Activated naive CD4-positive, alpha-beta T cell treated with anti-CD3 and anti-CD28 coated beads, Interleukin-2, amount 10 ng/mL, durations not matched to agents 7 days and 5 days (primary cell): ENCODE measurements at regions not wholly inside any gene's neighbourhood (a gene's known extent, or its start where the extent isn't known, plus 50 kb on each side); places are given as distances from the start of the nearest gene placed in this dataset.
"Not testable (repeated sequence)": the region's sequence is repeated elsewhere in the genome, so short reads cannot be mapped to it uniquely, and the experiment has no call there.

Experiments used
- CTCF ChIA-PET: fragments of 350-600 bp; sonication (Branson Sonifier 250); formaldehyde crosslinking; loops from one replicate; lab custom pipeline; 2021; ENCODE audit warnings: antibody characterized with exemption; lab: Charles Lee
- DNase-seq: peaks from one replicate; pipeline ENCODE4 v3.0.0-alpha.2; 2020
- H3K27ac Mint-ChIP-seq: one replicate; pipeline ENCODE4 v1.8.0; 2021; ENCODE audit warnings: mild to moderate bottlenecking, moderate library complexity, mixed read lengths
- H3K27me3 Mint-ChIP-seq: one replicate; pipeline ENCODE4 v1.8.0; 2021; ENCODE audit warnings: mild to moderate bottlenecking, mixed read lengths
- H3K36me3 Mint-ChIP-seq: one replicate; pipeline ENCODE4 v1.8.0; 2021; ENCODE audit warnings: mixed read lengths
- H3K4me1 Mint-ChIP-seq: one replicate; pipeline ENCODE4 v1.8.0; 2021; ENCODE audit warnings: mixed read lengths
- H3K4me3 Mint-ChIP-seq: one replicate; pipeline ENCODE4 v1.8.0; 2021; ENCODE audit warnings: mild to moderate bottlenecking, moderate library complexity, mixed read lengths
- H3K9me3 Mint-ChIP-seq: one replicate; pipeline ENCODE4 v1.8.0; 2021; ENCODE audit warnings: mixed read lengths

- Mint-ChIP-seq H3K4me3 (no peak overlapping the region), H3K4me1 (no peaks in the 10 kb centered on the region), H3K36me3 (no peaks in the 10 kb centered on the region), H3K9me3 (no peaks in the 10 kb centered on the region), H3K27me3 (peaks cover 8% of the 10 kb centered on the region), H3K27ac (no peak overlapping the region)
- no peak for DNase-seq
- CTCF ChIA-PET, result interaction anchor here (1.2 to 1.6 kb wide), 2 partner anchors 26 to 43 kb away, joined by 4 to 5 read pairs; no protein-coding TSS in a partner anchor
Observed at GRCh38 chr3:38957296-38957695, 94.4 kb downstream of the SCN11A start.

GRCh38 chr3:38952721-38953120 is 99.0 kb downstream of the SCN11A start:
- DNase-seq, result no peak
- Mint-ChIP-seq H3K4me3 (no peak overlapping the region), H3K9me3 (no peaks in the 10 kb centered on the region), H3K36me3 (no peaks in the 10 kb centered on the region), H3K27ac (no peak overlapping the region), H3K4me1 (no peaks in the 10 kb centered on the region), H3K27me3 (peaks cover 8% of the 10 kb centered on the region)
- CTCF ChIA-PET, result no interaction called here

GRCh38 chr3:38951167-38951566 is 100.6 kb downstream of the SCN11A start:
- H3K27ac Mint-ChIP-seq, H3K4me3 Mint-ChIP-seq, H3K36me3 Mint-ChIP-seq, H3K9me3 Mint-ChIP-seq, H3K27me3 Mint-ChIP-seq, DNase-seq, CTCF ChIA-PET, H3K4me1 Mint-ChIP-seq: not testable (repeated sequence)

GRCh38 chr3:38950581-38950980 is 101.2 kb downstream of the SCN11A start:
- Mint-ChIP-seq H3K4me3 (no peak overlapping the region), H3K4me1 (no peaks in the 10 kb centered on the region), H3K27me3 (peaks cover 4% of the 10 kb centered on the region), H3K36me3 (no peaks in the 10 kb centered on the region), H3K9me3 (no peaks in the 10 kb centered on the region), H3K27ac (no peak overlapping the region)
- DNase-seq, result no peak
- CTCF ChIA-PET, result no interaction called here

- DNase-seq, result no peak
- Mint-ChIP-seq H3K27me3 (peaks cover 4% of the 10 kb centered on the region), H3K9me3 (no peaks in the 10 kb centered on the region), H3K4me1 (no peaks in the 10 kb centered on the region), H3K4me3 (no peak overlapping the region), H3K27ac (no peak overlapping the region), H3K36me3 (no peaks in the 10 kb centered on the region)
- CTCF ChIA-PET, result no interaction called here
Observed at GRCh38 chr3:38949994-38950393, 101.8 kb downstream of the SCN11A start.

GRCh38 chr3:38940394-38940793 is 111.3 kb downstream of the SCN11A start:
- no peaks in the 10 kb centered on the region for H3K4me1 Mint-ChIP-seq
- H3K27me3 Mint-ChIP-seq, result peaks cover 3% of the 10 kb centered on the region

GRCh38 chr3:38925351-38925750 is 109.3 kb upstream of the SCN10A start:
- CTCF ChIA-PET, result no interaction called here
- Mint-ChIP-seq H3K27me3 (peaks cover 7% of the 10 kb centered on the region), H3K9me3 (no peaks in the 10 kb centered on the region), H3K4me1 (no peaks in the 10 kb centered on the region), H3K36me3 (no peaks in the 10 kb centered on the region), H3K4me3 (no peak overlapping the region), H3K27ac (no peak overlapping the region)
- DNase-seq, result no peak

More at GRCh38 chr3:38940394-38940793, 111.3 kb downstream of the SCN11A start:
- Mint-ChIP-seq H3K27ac (no peak overlapping the region), H3K4me3 (no peak overlapping the region), H3K9me3 (no peaks in the 10 kb centered on the region), H3K36me3 (no peaks in the 10 kb centered on the region)
- CTCF ChIA-PET, result no interaction called here
- no peak for DNase-seq

GRCh38 chr3:38916706-38917105 is 100.7 kb upstream of the SCN10A start:
- H3K36me3 Mint-ChIP-seq, result no peaks in the 10 kb centered on the region
- H3K27ac Mint-ChIP-seq, result no peak overlapping the region
- no peaks in the 10 kb centered on the region for H3K4me1 Mint-ChIP-seq
- peaks cover 4% of the 10 kb centered on the region for H3K27me3 Mint-ChIP-seq
- no peaks in the 10 kb centered on the region for H3K9me3 Mint-ChIP-seq
- no peak for DNase-seq
- no peak overlapping the region for H3K4me3 Mint-ChIP-seq
- CTCF ChIA-PET, result no interaction called here

GRCh38 chr3:38907426-38907825 is 91.4 kb upstream of the SCN10A start:
- DNase-seq, result no peak
- Mint-ChIP-seq H3K36me3 (no peaks in the 10 kb centered on the region), H3K27ac (no peak overlapping the region), H3K27me3 (peaks cover 4% of the 10 kb centered on the region), H3K4me3 (no peak overlapping the region), H3K4me1 (no peaks in the 10 kb centered on the region), H3K9me3 (no peaks in the 10 kb centered on the region)
- CTCF ChIA-PET, result no interaction called here

- no peak for DNase-seq
- Mint-ChIP-seq H3K36me3 (no peaks in the 10 kb centered on the region), H3K4me1 (no peaks in the 10 kb centered on the region), H3K9me3 (peaks cover 2% of the 10 kb centered on the region), H3K27ac (no peak overlapping the region), H3K27me3 (no peaks in the 10 kb centered on the region), H3K4me3 (no peak overlapping the region)
- CTCF ChIA-PET, result no interaction called here
Observed at GRCh38 chr3:38890426-38890825, 74.4 kb upstream of the SCN10A start.

- no peak overlapping the region for H3K4me3 Mint-ChIP-seq
- H3K27ac Mint-ChIP-seq, result no peak overlapping the region
- H3K9me3 Mint-ChIP-seq, result no peaks in the 10 kb centered on the region
- CTCF ChIA-PET, result no interaction called here
- H3K36me3 Mint-ChIP-seq, result no peaks in the 10 kb centered on the region
- no peaks in the 10 kb centered on the region for H3K27me3 Mint-ChIP-seq
- H3K4me1 Mint-ChIP-seq, result no peaks in the 10 kb centered on the region
- DNase-seq, result no peak
Observed at GRCh38 chr3:38878646-38879045, 62.6 kb upstream of the SCN10A start.
